ENCODE measurements at regions not wholly inside any gene's neighbourhood (a gene's known extent, or its start where the extent isn't known, plus 50 kb on each side); places are given as distances from the start of the nearest gene placed in this dataset.

DNA sequence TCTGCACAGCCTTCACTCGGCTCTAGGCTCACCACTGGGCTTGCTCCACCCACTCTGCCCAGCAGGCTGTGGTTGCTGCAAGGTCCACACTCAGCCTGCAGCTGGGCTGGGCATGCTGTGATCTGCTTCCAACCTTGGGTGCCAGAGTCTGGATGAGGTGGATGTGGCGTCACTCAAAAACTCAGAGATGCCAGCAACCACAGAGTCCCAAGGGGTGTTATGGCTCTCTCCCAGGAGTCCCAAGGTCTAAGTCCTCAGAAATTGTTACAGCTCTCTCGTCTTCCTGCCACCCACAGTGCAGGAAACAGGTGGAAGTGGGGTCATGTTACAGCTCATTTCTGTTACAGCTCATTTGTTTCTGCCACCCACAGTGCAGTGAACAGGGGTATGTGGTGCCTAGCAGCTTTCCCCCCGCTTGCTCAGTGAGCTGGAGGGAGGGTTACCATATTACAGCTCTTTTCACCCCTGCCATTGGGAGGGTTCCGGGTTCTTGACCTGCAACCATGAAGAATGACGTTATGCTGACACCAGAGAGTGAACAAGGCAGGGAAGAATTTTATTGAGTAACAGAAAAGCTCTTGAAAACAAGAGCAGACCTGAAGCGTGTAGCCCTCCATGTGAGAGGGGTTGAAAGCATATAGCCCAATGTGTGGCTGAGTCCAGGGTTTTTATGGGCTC lies 893.9 kb downstream of the PCDH7 start:
- TF ChIP-seq, protein P1, sequence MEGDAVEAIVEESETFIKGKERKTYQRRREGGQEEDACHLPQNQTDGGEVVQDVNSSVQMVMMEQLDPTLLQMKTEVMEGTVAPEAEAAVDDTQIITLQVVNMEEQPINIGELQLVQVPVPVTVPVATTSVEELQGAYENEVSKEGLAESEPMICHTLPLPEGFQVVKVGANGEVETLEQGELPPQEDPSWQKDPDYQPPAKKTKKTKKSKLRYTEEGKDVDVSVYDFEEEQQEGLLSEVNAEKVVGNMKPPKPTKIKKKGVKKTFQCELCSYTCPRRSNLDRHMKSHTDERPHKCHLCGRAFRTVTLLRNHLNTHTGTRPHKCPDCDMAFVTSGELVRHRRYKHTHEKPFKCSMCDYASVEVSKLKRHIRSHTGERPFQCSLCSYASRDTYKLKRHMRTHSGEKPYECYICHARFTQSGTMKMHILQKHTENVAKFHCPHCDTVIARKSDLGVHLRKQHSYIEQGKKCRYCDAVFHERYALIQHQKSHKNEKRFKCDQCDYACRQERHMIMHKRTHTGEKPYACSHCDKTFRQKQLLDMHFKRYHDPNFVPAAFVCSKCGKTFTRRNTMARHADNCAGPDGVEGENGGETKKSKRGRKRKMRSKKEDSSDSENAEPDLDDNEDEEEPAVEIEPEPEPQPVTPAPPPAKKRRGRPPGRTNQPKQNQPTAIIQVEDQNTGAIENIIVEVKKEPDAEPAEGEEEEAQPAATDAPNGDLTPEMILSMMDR (conservative IDR thresholded peaks at IDR 0.05; ENCODE audit: low read depth, low read length): no peak

DNA sequence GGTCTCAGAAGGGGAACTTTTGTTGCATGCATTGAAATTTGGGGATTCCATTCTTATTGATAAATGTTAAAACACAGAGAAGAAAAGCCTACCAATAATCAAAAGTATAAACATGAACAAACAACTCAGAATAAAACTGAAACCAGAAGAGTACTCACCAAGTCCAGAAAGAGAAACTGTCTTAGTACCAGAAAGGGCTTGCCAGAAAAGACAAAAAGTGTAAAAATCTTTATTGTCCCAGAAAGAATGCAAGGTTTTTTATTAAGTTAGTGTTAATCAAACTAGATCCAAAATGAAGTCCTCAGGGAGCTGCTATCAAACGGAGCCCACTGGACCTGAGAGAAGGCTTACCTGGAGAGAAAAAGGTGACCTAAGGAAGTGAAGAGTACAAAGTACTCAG lies 897.5 kb downstream of the PCDH7 start:
- no peak overlapping the region for H3K4me3 ChIP-seq (ENCODE audit: low read length)
- TF ChIP-seq, protein P1 (conservative IDR thresholded peaks at IDR 0.05; ENCODE audit: low read depth, low read length): no peak
- DNase-seq (ENCODE audit: low read depth): no peak

More for the DNA sequence above, 893.9 kb downstream of the PCDH7 start:
- H3K4me3 ChIP-seq (ENCODE audit: low read length): no peak overlapping the region
- DNase-seq (ENCODE audit: low read depth): no peak

DNA sequence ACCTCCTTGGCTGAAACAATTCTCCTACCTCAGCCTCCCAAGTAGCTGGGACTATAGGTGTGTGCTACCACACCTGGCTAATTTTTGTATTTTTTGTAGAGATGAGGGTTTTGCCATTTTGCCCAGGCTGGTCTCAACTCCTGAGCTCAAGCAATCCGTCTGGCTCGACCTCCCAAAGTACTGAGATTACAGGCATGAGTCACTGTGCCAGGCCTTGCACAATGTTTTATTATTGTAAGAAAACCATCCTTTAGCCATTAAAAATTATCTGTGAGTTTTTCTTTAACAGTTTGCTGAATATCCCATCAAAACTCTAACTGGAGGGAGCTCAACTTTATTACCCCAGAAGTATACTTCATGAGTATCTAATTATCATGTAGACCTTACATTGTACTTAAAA lies 900.3 kb downstream of the PCDH7 start:
- TF ChIP-seq, protein P1 (conservative IDR thresholded peaks at IDR 0.05; ENCODE audit: low read depth, low read length): no peak
- DNase-seq (ENCODE audit: low read depth): no peak
- H3K4me3 ChIP-seq (ENCODE audit: low read length): no peak overlapping the region

DNA sequence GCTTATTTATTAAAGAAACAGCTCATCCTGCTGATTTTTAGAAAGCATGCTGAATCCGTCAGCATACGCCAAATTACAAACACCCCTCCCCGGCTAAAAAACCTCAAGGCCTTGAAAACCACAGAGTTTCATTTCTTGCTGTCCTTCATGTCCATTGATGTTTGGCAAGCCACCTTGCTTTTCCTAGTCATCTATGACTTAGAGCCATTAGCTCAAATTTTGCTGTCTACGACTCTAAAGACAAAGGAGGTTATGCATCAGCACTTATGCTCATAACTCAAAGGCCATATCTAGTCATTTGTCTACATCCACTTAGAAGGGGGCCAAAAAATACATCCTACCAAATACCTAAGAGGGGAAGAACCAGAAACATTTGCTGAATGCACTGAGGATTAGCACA lies 925.1 kb downstream of the PCDH7 start:
- TF ChIP-seq, protein P1 (conservative IDR thresholded peaks at IDR 0.05; ENCODE audit: low read depth, low read length): no peak
- DNase-seq (ENCODE audit: low read depth): no peak
- no peak overlapping the region for H3K4me3 ChIP-seq (ENCODE audit: low read length)

DNA sequence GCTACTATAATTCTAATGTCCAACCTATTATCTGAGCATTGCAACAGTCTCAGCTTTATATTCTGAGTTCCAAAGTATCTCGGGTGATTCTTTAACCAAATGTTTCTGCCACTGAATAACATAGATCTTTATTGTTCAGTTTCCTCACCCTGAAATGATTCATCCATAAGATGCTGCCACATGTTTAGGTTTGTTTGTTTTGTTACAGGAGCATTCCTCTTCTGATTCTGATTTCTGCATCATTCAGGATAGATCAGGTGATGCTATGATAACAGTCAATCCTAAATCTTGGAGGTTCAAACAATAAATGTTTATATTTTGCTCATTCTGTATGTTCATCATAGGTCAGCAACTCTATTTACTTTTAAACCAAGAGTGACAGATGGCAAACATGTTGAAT lies 927.6 kb downstream of the PCDH7 start:
- no peak overlapping the region for H3K4me3 ChIP-seq (ENCODE audit: low read length)
- DNase-seq (ENCODE audit: low read depth): no peak

DNA sequence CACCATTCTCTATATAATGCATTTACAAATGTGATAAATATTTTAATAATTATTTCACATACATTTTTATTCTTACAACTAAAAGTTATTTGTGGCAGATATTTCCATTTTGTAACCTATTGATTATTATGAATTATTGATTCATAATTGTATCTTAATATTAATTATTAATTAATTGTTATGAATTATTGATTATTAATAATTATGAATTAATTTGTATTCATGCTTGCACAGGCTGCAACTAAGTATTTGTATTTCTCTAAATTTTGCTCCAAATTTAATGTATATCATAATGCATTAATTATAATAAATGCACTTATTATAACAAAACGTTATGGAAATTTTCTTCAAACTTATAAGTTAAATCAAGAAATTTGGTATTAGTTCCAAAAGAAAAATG lies 929.7 kb downstream of the PCDH7 start:
- DNase-seq (ENCODE audit: low read depth): no peak
- H3K4me3 ChIP-seq (ENCODE audit: low read length): no peak overlapping the region
- TF ChIP-seq, protein P1 (conservative IDR thresholded peaks at IDR 0.05; ENCODE audit: low read depth, low read length): no peak

More for the DNA sequence above, 927.6 kb downstream of the PCDH7 start:
- TF ChIP-seq, protein P1 (conservative IDR thresholded peaks at IDR 0.05; ENCODE audit: low read depth, low read length): no peak

DNA sequence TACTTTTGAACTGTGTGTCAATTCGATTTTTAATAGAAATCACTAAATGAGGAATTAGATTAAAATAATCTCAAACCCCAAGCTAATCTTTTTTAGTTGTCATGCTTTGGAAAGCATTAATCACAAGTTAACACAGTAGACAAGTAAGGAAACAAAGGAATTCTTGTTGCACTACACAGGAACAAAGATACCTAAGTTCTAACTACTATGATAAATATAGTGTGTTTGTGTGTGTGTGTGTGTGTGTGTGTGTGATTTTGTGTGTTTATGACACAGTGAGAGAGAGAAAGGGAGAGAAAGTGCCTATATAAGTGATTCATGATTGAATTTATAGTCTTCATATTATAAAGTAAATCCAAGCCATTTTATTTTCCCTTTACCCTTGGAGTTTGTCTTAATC lies 931.4 kb downstream of the PCDH7 start:
- DNase-seq (ENCODE audit: low read depth): peak; percentile 47
- no peak overlapping the region for H3K4me3 ChIP-seq (ENCODE audit: low read length)
- TF ChIP-seq, protein P1 (conservative IDR thresholded peaks at IDR 0.05; ENCODE audit: low read depth, low read length): no peak

Data from retinal pigment epithelial cell (primary cell).